H1 (cell line): ENCODE measurements at regions not wholly inside any gene's neighbourhood (a gene's known extent, or its start where the extent isn't known, plus 50 kb on each side); places are given as distances from the start of the nearest gene placed in this dataset.
A peak's percentile ranks its signal among the peaks of the same experiment; 100 is the strongest.

ENCODE experiments used
- CTCF ChIA-PET: fragments of 300-600 bp; sonication (Branson Sonifier 250); formaldehyde crosslinking; loops from one replicate; lab custom pipeline; 2021; ENCODE audit not compliant: partially characterized antibody; lab: Charles Lee
- POLR2A ChIA-PET: fragments of 300-600 bp; sonication (Branson Sonifier 250); formaldehyde crosslinking; loops from one replicate; lab custom pipeline; 2021; ENCODE audit warnings: inconsistent platforms; ENCODE audit not compliant: partially characterized antibody; lab: Charles Lee
- DNase-seq, 2 experiments: peaks; one replicate each; pipeline versions ENCODE4 v3.0.0 to v3.0.0-alpha.2; 2010 to 2022; ENCODE audit warnings: low spot score in 2 of 2, low read depth in 1 of 2, mixed read lengths in 1 of 2
- FAIRE-seq: peaks from 2 replicates; lab custom pipeline; 2011; peaks lifted over from hg19 to GRCh38; lab: Jason Lieb, UNC
- H2AFZ ChIP-seq: 2 replicates; pipeline ENCODE4 v1.8.1; 2012; ENCODE audit warnings: low read length, inconsistent platforms
- H2AK5ac ChIP-seq: 2 replicates; pipeline ENCODE4 v1.6.1; 2013; ENCODE audit warnings: low read depth, low read length
- H2BK120ac ChIP-seq: replicated peaks from 2 replicates; pipeline ENCODE3; 2013; ENCODE audit warnings: low read depth, low read length, inconsistent platforms
- H2BK12ac ChIP-seq: 2 replicates; pipeline ENCODE4 v1.6.1; 2013; ENCODE audit warnings: low read depth, low read length
- H2BK15ac ChIP-seq: 2 replicates; pipeline ENCODE4 v1.6.1; 2013; ENCODE audit warnings: low read length
- H2BK20ac ChIP-seq: 2 replicates; pipeline ENCODE4 v1.6.1; 2013; ENCODE audit warnings: low read length
- H2BK5ac ChIP-seq: 2 replicates; pipeline ENCODE4 v1.6.1; 2013; ENCODE audit warnings: low read depth, low read length
- H3K14ac ChIP-seq: 2 replicates; pipeline ENCODE4 v1.6.1; 2013; ENCODE audit warnings: inconsistent platforms; ENCODE audit not compliant: insufficient read length
- H3K18ac ChIP-seq: 2 replicates; pipeline ENCODE4 v1.6.1; 2013; ENCODE audit warnings: low read length; ENCODE audit errors: extremely low read depth
- H3K23ac ChIP-seq: 2 replicates; pipeline ENCODE4 v1.6.1; 2013; ENCODE audit warnings: inconsistent platforms; ENCODE audit not compliant: insufficient read length
- H3K23me2 ChIP-seq: 2 replicates; pipeline ENCODE4 v1.6.1; 2013; ENCODE audit warnings: low read depth, low read length
- H3K27ac ChIP-seq: 2 replicates; pipeline ENCODE4 v1.6.1; 2011; ENCODE audit warnings: low read depth, low read length, inconsistent platforms
- H3K27me3 ChIP-seq, 4 experiments: replicated peaks in 1 of 4; 1 replicate in 1 of 4; 2 replicates in 3 of 4; pipeline versions ENCODE4 v1.6.1 to v1.8.1; 2011 to 2013; ENCODE audit warnings: low read length in 3 of 4, mild to moderate bottlenecking in 3 of 4, inconsistent platforms in 2 of 4, mixed read lengths in 2 of 4, moderate library complexity in 1 of 4; ENCODE audit not compliant: control insufficient read depth in 3 of 4, insufficient read depth in 3 of 4; ENCODE audit errors: extremely low read depth in 1 of 4
- H3K36me3 ChIP-seq, 4 experiments: 2 replicates each; pipeline versions ENCODE4 v1.6.1 to v1.8.1; 2011 to 2013; ENCODE audit warnings: mild to moderate bottlenecking in 4 of 4, low read length in 3 of 4, moderate library complexity in 2 of 4, control low read depth in 1 of 4, inconsistent platforms in 1 of 4; ENCODE audit not compliant: insufficient read depth in 4 of 4, control insufficient read depth in 2 of 4
- H3K4ac ChIP-seq: replicated peaks from 2 replicates; pipeline ENCODE3; 2013; ENCODE audit warnings: low read length, low read depth, mixed read lengths, inconsistent platforms; ENCODE audit not compliant: insufficient read length
- H3K4me1 ChIP-seq, 4 experiments: replicated peaks in 1 of 4; 1 replicate in 1 of 4; 2 replicates in 3 of 4; pipeline versions ENCODE4 v1.6.1 to v1.8.1; 2011 to 2013; ENCODE audit warnings: low read length in 3 of 4, inconsistent platforms in 2 of 4, mixed read lengths in 1 of 4; ENCODE audit not compliant: insufficient read depth in 4 of 4, control insufficient read depth in 3 of 4
- H3K4me2 ChIP-seq, 2 experiments: 2 replicates each; pipeline versions ENCODE4 v1.6.1 to v1.8.1; 2011 to 2013; ENCODE audit warnings: low read depth in 2 of 2, low read length in 2 of 2, control low read depth in 1 of 2, inconsistent platforms in 1 of 2, mild to moderate bottlenecking in 1 of 2; ENCODE audit not compliant: insufficient read depth in 1 of 2
- H3K4me3 ChIP-seq, 4 experiments: fragments of 200-600, 300-600 bp in 1 of 4; sonication (generic), shearing (Covaris generic), sonication (Bioruptor Twin) in 1 of 4; 2 replicates each; pipeline versions ENCODE4 v1.5.1 to v1.8.1; 2011 to 2016; ENCODE audit warnings: low read length in 4 of 4, low read depth in 3 of 4, control low read depth in 2 of 4, inconsistent platforms in 2 of 4, mild to moderate bottlenecking in 2 of 4, mixed read lengths in 1 of 4, moderate library complexity in 1 of 4; ENCODE audit not compliant: insufficient read depth in 2 of 4; ENCODE audit errors: extremely low read depth in 1 of 4
- H3K56ac ChIP-seq: replicated peaks from 2 replicates; pipeline ENCODE3; 2013; ENCODE audit warnings: low read depth, mild to moderate bottlenecking, mixed read lengths, low read length, inconsistent platforms; ENCODE audit not compliant: insufficient read length
- H3K79me1 ChIP-seq: 2 replicates; pipeline ENCODE4 v1.6.1; 2013; ENCODE audit warnings: low read depth, low read length, control low read depth
- H3K79me2 ChIP-seq, 2 experiments: 2 replicates each; pipeline versions ENCODE4 v1.6.1 to v1.8.1; 2012 to 2013; ENCODE audit warnings: low read length in 2 of 2, mild to moderate bottlenecking in 2 of 2, inconsistent platforms in 1 of 2; ENCODE audit not compliant: insufficient read depth in 2 of 2, control insufficient read depth in 1 of 2
- H3K9ac ChIP-seq, 4 experiments: replicated peaks in 1 of 4; 1 replicate in 1 of 4; 2 replicates in 3 of 4; pipeline versions ENCODE4 v1.6.1 to v1.8.1; 2011 to 2013; ENCODE audit warnings: low read depth in 3 of 4, low read length in 3 of 4, control low read depth in 2 of 4, mild to moderate bottlenecking in 2 of 4, moderate library complexity in 2 of 4, inconsistent platforms in 1 of 4; ENCODE audit errors: extremely low read depth in 1 of 4
- H3K9me3 ChIP-seq, 2 experiments: 2 replicates each; pipeline versions ENCODE4 v1.6.1 to v1.8.1; 2012 to 2013; ENCODE audit warnings: mild to moderate bottlenecking in 2 of 2, moderate library complexity in 2 of 2, control low read depth in 1 of 2, inconsistent platforms in 1 of 2, low read depth in 1 of 2, low read length in 1 of 2, mixed read lengths in 1 of 2; ENCODE audit not compliant: insufficient read depth in 2 of 2
- H4K20me1 ChIP-seq, 2 experiments: replicated peaks in 1 of 2; 2 replicates each; pipeline versions ENCODE3 to v1.8.1; 2011 to 2013; ENCODE audit warnings: inconsistent platforms in 2 of 2, low read length in 2 of 2, mild to moderate bottlenecking in 1 of 2; ENCODE audit not compliant: insufficient read depth in 2 of 2, control insufficient read depth in 1 of 2
- H4K5ac ChIP-seq: 2 replicates; pipeline ENCODE4 v1.6.1; 2013; ENCODE audit warnings: low read length, low read depth, mixed read lengths, inconsistent platforms; ENCODE audit not compliant: insufficient read length
- H4K8ac ChIP-seq: 2 replicates; pipeline ENCODE4 v1.8.0; 2013; ENCODE audit warnings: mild to moderate bottlenecking, moderate library complexity, low read length, inconsistent platforms; ENCODE audit not compliant: insufficient read depth; ENCODE audit errors: extremely low read depth
- H4K91ac ChIP-seq: replicated peaks from 2 replicates; pipeline ENCODE3; 2013; ENCODE audit warnings: low read length, mixed read lengths, inconsistent platforms; ENCODE audit not compliant: insufficient read length
- ATF2 ChIP-seq: IDR thresholded peaks from 2 replicates; pipeline ENCODE4 v1.6.1; 2012; ENCODE audit warnings: low read length, inconsistent platforms
- CBX5 ChIP-seq: fragments of 300-800, 300-1000 bp; sonication (generic); IDR thresholded peaks from 2 replicates; pipeline ENCODE4 v1.7.1; 2016; ENCODE audit warnings: antibody characterized with exemption, low read length, low read depth
- CHD2 ChIP-seq: IDR thresholded peaks from 2 replicates; pipeline ENCODE4 v1.6.1; 2012; ENCODE audit warnings: low read length, improper control_type of control experiment
- CTBP2 ChIP-seq: IDR thresholded peaks from 2 replicates; pipeline ENCODE4 v1.7.0; 2011; ENCODE audit warnings: borderline replicate concordance, mild to moderate bottlenecking, moderate library complexity, mixed read lengths, low read length; ENCODE audit not compliant: insufficient read depth, insufficient read length
- EZH2 ChIP-seq: fragments of 200-600 bp; sonication (generic); IDR thresholded peaks from 2 replicates; pipeline ENCODE4 v1.7.1; 2012; ENCODE audit warnings: low read depth, mild to moderate bottlenecking, moderate library complexity, low read length, inconsistent platforms; ENCODE audit not compliant: severe bottlenecking
- POLR2AphosphoS5 ChIP-seq: IDR thresholded peaks from 2 replicates; pipeline ENCODE4 v1.6.1; 2011; ENCODE audit warnings: low read depth, low read length
- POU5F1 ChIP-seq: IDR thresholded peaks from 2 replicates; pipeline ENCODE4 v1.6.1; 2011; ENCODE audit warnings: low read depth, mild to moderate bottlenecking, low read length, moderate library complexity
- RAD21 ChIP-seq, 2 experiments: IDR thresholded peaks in 1 of 2; conservative IDR thresholded peaks in 1 of 2; 2 replicates each; pipeline ENCODE4 v1.6.1; 2011; ENCODE audit warnings: low read depth in 2 of 2, low read length in 2 of 2, improper control_type of control experiment in 1 of 2, inconsistent platforms in 1 of 2, mild to moderate bottlenecking in 1 of 2, moderate library complexity in 1 of 2
- SP1 ChIP-seq: IDR thresholded peaks from 2 replicates; pipeline ENCODE4 v1.6.1; 2011; ENCODE audit warnings: low read depth, low read length
- TAF1 ChIP-seq: IDR thresholded peaks from 2 replicates; pipeline ENCODE4 v1.6.1; 2011; ENCODE audit warnings: mild to moderate bottlenecking, low read depth, low read length
- TBP ChIP-seq: IDR thresholded peaks from 2 replicates; pipeline ENCODE4 v1.6.1; 2011; ENCODE audit warnings: low read depth, low read length, improper control_type of control experiment
- USF2 ChIP-seq: IDR thresholded peaks from 2 replicates; pipeline ENCODE4 v1.6.1; 2011; ENCODE audit warnings: low read length, improper control_type of control experiment
- WGBS, 2 experiments: shearing (Covaris generic) in 1 of 2; methylation state at CpG; one replicate each; pipeline versions ENCODE4 v1.1.6 to v1.1.7; 2013 to 2015; ENCODE audit warnings: low lambda C conversion rate in 2 of 2, mixed read lengths in 2 of 2, inconsistent platforms in 1 of 2, low coverage in 1 of 2, missing lambda C conversion rate in 1 of 2; ENCODE audit not compliant: insufficient replicate concordance in 2 of 2, insufficient coverage in 1 of 2, insufficient read length in 1 of 2; ENCODE audit errors: extremely low coverage in 1 of 2, missing lambda C conversion rate in 1 of 2; 5-methylcytosine and 5-hydroxymethylcytosine counted together

- H3K18ac ChIP-seq: no peak overlapping the region
- no peak overlapping the region for H3K4me3 ChIP-seq
- no peaks in the 10 kb centered on the region; a peak in 1 of 7 replicates for H3K4me1 ChIP-seq
- no peak overlapping the region for H2BK120ac ChIP-seq
- peak in 1 of 2 experiments; percentile 20 for DNase-seq
- no peak overlapping the region for H4K91ac ChIP-seq
- no peak overlapping the region for H3K4ac ChIP-seq
- H3K79me2 ChIP-seq: no peaks in the 10 kb centered on the region
- H3K27me3 ChIP-seq: no peaks in the 10 kb centered on the region
- no peak overlapping the region for H3K23ac ChIP-seq
- H2BK12ac ChIP-seq: no peak overlapping the region
- peak overlapping the region; percentile 70; the same call in 1 of the 2 replicates for H2AFZ ChIP-seq
- ChIA-PET CTCF (interaction anchor here (0.7 to 1.5 kb wide), 4 partner anchors 45 to 285 kb away, joined by 3 read pairs; no protein-coding TSS in a partner anchor), POLR2A (no interaction called here)
- H3K9me3 ChIP-seq: no peaks in the 10 kb centered on the region
- no peak overlapping the region for H3K56ac ChIP-seq
- H4K8ac ChIP-seq: no peak overlapping the region
- H2BK20ac ChIP-seq: no peak overlapping the region
- WGBS, 2 experiments: 87% methylated on average over 8 of the region's 8 CpGs; no CpG with 5 or more reads in 1 of the 2 experiments
- no peak overlapping the region for H2AK5ac ChIP-seq
- H2BK15ac ChIP-seq: no peak overlapping the region
- H4K20me1 ChIP-seq: no peaks in the 10 kb centered on the region
- no peaks in the 10 kb centered on the region; the same call in 1 of the 2 replicates for H3K79me1 ChIP-seq
- no peak overlapping the region for H3K27ac ChIP-seq
- H3K36me3 ChIP-seq: no peaks in the 10 kb centered on the region
- H3K4me2 ChIP-seq: no peak overlapping the region
- H3K23me2 ChIP-seq: no peaks in the 10 kb centered on the region
- no peak for FAIRE-seq
- no peak overlapping the region for H3K14ac ChIP-seq
- no peak overlapping the region for H4K5ac ChIP-seq
- H3K9ac ChIP-seq: no peak overlapping the region
- H2BK5ac ChIP-seq: no peak overlapping the region
- TF ChIP-seq POLR2AphosphoS5 (no peak), EZH2 (no peak), CTBP2 (no peak), POU5F1 (no peak), USF2 (no peak), SP1 (no peak), TBP (no peak), TAF1 (no peak), CBX5 (no peak), ATF2 (no peak), RAD21 (IDR thresholded peaks at IDR 0.05 in 1 of 2, conservative IDR thresholded peaks at IDR 0.05 in 1 of 2; ENCODE audit: low read depth in 2 of 2, low read length in 2 of 2) (no peak), CHD2 (no peak)
Observed at GRCh38 chr10:78516756-78517155, 483.1 kb downstream of the RPS24 start.
